Non-pigmented ciliary epithelial cell (primary cell): ENCODE measurements at regions not wholly inside any gene's neighbourhood (a gene's known extent, or its start where the extent isn't known, plus 50 kb on each side); places are given as distances from the start of the nearest gene placed in this dataset.
A peak's percentile ranks its signal among the peaks of the same experiment; 100 is the strongest.
"Not testable (repeated sequence)": the region's sequence is repeated elsewhere in the genome, so short reads cannot be mapped to it uniquely, and the experiment has no call there.

Source experiments
- DNase-seq: peaks from one replicate; pipeline ENCODE4 v3.0.0-alpha.2; 2010; ENCODE audit warnings: low read depth

GRCh38 chr1:143905214-143906179 lies 66.3 kb downstream of the FAM72C start:
- peak; percentile 3 for DNase-seq

- DNase-seq: not testable (repeated sequence)
These were observed 67.2 kb downstream of the FAM72C start for GRCh38 chr1:143904622-143904979.

DNA sequence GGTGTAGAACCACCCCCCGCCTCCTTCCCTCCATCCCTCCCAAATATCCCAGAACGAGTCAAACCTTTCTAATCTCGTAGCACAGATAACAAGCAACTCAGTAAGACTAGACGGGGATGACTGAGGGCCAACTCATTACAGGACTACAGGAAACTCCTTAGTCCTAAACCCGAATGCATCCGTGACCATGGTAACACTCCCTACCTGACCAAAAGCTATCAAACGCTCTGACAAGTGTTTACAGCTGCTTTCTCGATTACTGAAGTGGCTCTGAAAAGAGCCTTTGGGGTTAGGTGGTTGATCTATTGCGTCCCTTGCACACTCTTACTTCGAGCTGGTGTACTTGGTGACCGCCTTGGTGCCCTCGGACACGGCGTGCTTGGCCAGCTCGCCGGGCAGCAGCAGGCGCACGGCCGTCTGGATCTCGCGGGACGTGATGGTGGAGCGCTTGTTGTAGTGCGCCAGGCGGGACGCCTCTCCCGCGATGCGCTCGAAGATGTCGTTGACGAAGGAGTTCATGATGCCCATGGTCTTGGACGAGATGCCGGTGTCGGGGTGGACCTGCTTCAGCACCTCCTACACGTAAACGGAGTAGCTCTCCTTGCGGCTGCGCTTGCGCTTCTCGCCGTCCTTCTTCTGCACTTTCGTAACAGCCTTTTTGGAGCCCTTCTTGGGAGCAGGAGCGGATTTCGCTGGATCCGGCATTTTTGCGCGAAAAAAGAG lies 67.7 kb downstream of the FAM72C start:
- peak; percentile 2 for DNase-seq

- DNase-seq: not testable (repeated sequence)
These were observed 75.4 kb downstream of the FAM72C start for GRCh38 chr1:143896377-143896776.

DNA sequence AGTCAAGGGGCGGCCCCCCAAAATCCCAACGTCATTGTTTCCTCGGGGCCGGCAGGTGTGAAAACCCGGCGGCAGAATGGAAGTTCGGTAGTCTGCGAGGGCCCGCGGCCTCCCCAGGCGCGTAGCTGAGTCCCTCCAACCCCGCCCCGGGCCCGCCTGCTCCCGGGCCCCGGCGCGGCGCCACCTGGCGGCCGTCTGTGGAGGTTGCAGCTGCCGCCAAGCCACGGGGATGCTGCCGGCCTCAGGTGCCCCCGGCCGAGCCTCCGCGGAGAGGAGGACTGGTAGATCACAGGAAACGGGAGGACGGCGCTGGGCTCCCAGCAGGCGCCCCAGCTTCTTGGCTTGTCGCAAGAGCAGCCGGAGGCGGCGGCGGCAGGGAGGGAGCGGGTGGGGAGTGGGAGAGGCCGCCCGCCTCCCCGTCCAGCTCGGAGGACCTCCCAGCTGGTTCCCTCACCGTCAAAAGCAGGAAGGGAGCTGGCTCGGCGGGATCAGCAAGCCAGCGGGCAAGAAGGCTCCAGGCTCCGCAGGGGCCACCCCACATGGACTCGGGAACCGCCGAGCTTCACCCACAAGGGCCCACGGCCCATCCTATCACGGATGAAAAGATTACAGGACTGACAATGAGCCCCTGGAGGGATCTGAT lies 86.7 kb downstream of the FAM72C start:
- DNase-seq: not testable (repeated sequence)

DNA sequence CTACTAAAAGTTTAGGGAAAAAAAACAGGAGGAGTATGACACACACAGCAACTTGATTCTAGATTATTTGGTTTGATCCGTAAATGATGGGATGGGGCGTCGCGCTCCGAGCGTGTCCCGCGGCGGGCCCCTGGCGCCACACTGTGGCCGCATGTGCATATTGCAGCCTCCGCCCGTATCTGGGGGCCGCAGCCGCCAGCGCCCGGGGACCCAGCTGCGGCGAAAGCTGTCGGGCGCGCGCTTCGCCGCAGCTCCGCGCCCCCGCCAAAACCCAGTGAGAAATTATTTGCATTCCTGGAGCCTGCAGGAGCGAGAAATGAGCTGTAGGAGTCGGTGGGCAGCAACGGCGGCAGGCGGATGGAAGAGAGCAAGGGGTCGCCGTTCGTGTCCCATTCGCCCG lies 87.3 kb downstream of the FAM72C start:
- not testable (repeated sequence) for DNase-seq

GRCh38 chr1:143879757-143880536 lies 91.8 kb downstream of the FAM72C start:
- DNase-seq: not testable (repeated sequence)

DNA sequence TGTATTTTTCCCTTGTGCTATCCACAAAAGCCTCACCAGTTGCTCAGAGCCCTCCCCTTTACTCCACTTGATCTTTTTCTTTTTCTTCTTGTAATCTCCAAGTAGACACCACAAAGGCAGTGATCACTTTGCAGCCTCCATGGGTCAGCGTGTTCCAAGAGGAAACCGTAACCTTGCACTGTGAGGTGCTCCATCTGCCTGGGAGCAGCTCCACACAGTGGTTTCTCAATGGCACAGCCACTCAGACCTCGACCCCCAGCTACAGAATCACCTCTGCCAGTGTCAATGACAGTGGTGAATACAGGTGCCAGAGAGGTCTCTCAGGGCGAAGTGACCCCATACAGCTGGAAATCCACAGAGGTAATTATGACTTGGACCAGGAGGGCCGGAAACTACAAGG lies 95.8 kb downstream of the FAM72C start:
- not testable (repeated sequence) for DNase-seq

- not testable (repeated sequence) for DNase-seq
These were observed 97.2 kb downstream of the FAM72C start for GRCh38 chr1:143874625-143875024.

DNA sequence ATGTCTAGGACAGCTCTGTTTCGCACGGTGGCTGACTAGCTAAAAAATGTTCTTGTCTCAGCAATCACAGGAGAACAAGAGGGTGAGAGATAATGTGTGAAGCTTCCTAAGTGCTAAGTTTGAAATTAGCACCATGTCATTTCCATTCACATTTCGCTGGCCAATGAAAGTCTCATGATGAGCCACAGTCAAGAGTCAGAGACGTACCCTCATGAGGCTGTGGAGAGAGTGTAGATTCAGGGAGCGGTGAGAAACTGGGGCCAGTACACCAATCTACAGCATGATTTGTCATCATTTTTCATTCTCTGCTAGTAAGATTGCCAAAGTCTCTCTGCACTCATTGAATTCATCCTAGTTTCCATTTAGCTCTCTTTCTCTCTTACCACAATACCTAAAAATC lies 98.1 kb downstream of the FAM72C start:
- DNase-seq: not testable (repeated sequence)

DNA sequence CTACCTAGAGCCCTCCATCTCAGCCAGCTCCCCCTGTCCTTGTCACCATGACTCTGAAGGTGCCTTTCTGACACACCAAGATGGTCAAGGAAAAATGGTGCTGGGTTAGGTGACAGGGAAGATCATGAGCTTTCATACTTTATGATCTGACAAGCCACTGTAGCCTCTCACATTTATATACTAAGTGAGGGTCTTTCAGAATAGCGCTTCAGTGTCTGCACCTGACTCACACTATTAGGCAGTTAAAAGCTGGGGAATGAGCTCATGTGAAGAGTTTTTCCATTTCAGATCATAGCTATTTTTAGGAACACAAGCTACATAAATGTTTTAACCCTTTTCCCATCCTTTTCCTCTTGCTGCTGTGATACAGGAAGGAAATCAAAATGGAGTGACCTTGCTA lies 101.4 kb downstream of the FAM72C start:
- DNase-seq: not testable (repeated sequence)

GRCh38 chr1:143867590-143868220 lies 104.1 kb downstream of the FAM72C start:
- not testable (repeated sequence) for DNase-seq

- not testable (repeated sequence) for DNase-seq
These were observed 107.8 kb downstream of the FAM72C start for GRCh38 chr1:143863901-143864520.

DNA sequence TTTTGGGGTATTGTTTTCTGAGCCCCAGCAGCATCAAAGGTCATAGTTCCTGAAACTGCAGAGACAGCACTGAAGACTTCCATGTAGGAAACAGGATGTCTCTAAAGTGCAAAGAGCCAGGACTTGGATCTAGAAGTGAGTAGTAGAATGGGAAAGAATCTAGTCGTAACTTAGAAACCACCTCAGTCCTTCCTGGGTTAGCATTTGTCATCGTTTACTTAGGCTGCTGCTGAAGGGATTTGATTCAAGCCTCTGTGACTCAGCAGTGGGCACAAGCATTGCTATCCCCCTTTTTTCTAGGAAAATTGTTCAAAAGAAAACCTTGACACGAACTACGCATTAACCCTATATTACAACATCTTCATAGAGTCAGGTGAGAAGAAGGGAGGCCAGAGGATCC lies 109.1 kb downstream of the FAM72C start:
- DNase-seq: not testable (repeated sequence)

DNA sequence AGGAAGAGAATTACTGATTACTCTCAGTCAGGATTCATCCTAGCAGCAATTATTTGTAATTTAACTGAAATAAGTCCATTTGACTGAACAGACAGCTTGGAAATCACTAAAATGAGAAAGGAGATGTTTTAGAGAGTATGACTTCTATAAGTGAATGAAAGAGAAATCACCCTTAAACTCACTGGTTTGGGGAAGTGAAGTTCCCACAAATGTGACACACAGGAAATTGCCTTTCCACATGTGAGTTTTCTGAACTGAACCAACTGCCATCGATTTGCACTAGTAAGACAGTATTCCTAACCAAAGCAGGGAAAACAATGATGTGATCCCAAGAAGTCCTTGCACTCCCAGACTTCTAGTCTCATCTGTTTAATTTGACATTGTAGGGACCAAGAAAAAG lies 110.5 kb downstream of the FAM72C start:
- not testable (repeated sequence) for DNase-seq

DNA sequence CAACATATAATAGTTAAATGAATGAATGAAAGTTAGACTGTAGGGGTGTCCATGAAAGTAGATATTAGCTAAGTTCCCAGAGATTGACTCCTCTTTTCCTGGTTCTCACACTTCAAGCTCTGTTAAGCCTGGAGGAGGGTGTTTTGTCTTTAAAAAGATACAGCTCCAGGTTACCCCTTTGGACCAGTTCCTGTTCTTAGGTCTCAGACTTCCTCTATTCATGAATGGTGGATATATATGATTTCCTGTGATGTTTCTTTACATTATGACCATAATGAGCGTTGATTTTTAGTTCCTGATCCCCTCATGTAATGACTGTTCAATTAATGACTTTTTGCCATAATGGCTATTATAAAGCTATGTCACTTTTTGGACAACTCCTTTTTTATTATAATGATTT lies 115.9 kb downstream of the FAM72C start:
- DNase-seq: not testable (repeated sequence)

- DNase-seq: not testable (repeated sequence)
These were observed 117.7 kb downstream of the FAM72C start for GRCh38 chr1:143854069-143854468.

GRCh38 chr1:143850637-143851036 lies 121.1 kb downstream of the FAM72C start:
- not testable (repeated sequence) for DNase-seq

- DNase-seq: not testable (repeated sequence)
These were observed 122.9 kb downstream of the FAM72C start for GRCh38 chr1:143848859-143849258.

- not testable (repeated sequence) for DNase-seq
These were observed 126.6 kb downstream of the FAM72C start for GRCh38 chr1:143845193-143845592.

GRCh38 chr1:143842058-143842457 lies 129.7 kb downstream of the FAM72C start:
- not testable (repeated sequence) for DNase-seq
